Upper lobe of left lung (tissue), 4 donors: ENCODE measurements at regions not wholly inside any gene's neighbourhood (a gene's known extent, or its start where the extent isn't known, plus 50 kb on each side); places are given as distances from the start of the nearest gene placed in this dataset.

ENCODE experiments used
- POLR2A ChIP-seq, 4 donors: fragments of 450-650 bp; IDR thresholded peaks; one replicate each; pipeline ENCODE4 v1.5.1; 2016 to 2017; ENCODE audit warnings: antibody characterized with exemption in 4 of 4, mild to moderate bottlenecking in 2 of 4
- POLR2AphosphoS5 ChIP-seq, 2 donors: sonication (generic); formaldehyde crosslinking; IDR thresholded peaks; one replicate each; pipeline ENCODE4 v1.5.1; 2017; ENCODE audit warnings: antibody characterized with exemption in 2 of 2
- TF ChIP-seq, protein P1 (sequence below), 6 experiments: fragments of 450-650 bp in 4 of 6; fragments of 200-600 bp in 2 of 6; sonication (generic) in 2 of 6; IDR thresholded peaks; one replicate each; pipeline ENCODE4 v1.5.1; 2016 to 2019; ENCODE audit warnings: antibody characterized with exemption in 6 of 6

DNA sequence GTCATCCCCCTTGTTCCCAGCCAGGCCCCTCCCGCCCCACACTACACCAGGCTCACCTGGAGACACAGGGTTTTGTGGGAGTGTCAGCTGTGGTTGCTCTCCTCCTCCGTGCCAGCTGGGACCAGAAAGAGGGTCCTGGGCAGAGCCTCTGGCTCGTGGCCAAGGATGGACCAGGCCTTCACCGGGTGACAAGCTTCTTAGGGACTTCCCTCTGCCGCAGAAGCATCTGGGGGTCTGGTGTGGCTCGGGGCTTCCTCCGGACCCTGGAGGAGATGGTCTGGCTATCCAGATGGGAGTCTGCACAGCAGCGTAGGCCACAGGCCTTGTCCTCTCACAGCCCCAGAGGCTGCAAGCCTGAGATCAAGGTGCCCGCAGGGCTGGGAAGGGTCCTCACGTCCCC, 63.8 kb upstream of the CFAP46 start:
- TF ChIP-seq, protein P1, sequence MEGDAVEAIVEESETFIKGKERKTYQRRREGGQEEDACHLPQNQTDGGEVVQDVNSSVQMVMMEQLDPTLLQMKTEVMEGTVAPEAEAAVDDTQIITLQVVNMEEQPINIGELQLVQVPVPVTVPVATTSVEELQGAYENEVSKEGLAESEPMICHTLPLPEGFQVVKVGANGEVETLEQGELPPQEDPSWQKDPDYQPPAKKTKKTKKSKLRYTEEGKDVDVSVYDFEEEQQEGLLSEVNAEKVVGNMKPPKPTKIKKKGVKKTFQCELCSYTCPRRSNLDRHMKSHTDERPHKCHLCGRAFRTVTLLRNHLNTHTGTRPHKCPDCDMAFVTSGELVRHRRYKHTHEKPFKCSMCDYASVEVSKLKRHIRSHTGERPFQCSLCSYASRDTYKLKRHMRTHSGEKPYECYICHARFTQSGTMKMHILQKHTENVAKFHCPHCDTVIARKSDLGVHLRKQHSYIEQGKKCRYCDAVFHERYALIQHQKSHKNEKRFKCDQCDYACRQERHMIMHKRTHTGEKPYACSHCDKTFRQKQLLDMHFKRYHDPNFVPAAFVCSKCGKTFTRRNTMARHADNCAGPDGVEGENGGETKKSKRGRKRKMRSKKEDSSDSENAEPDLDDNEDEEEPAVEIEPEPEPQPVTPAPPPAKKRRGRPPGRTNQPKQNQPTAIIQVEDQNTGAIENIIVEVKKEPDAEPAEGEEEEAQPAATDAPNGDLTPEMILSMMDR (IDR thresholded peaks at IDR 0.05) = no peak
- TF ChIP-seq POLR2AphosphoS5 (IDR thresholded peaks at IDR 0.05) (no peak), POLR2A (IDR thresholded peaks at IDR 0.05) (no peak)
